GM18511 (cell line): ENCODE measurements at regions not wholly inside any gene's neighbourhood (a gene's known extent, or its start where the extent isn't known, plus 50 kb on each side); places are given as distances from the start of the nearest gene placed in this dataset.
A peak's percentile ranks its signal among the peaks of the same experiment; 100 is the strongest.
"Not testable (repeated sequence)": the region's sequence is repeated elsewhere in the genome, so short reads cannot be mapped to it uniquely, and the experiment has no call there.

Source experiments
- ATAC-seq: cut with Tn5 transposase; IDR thresholded peaks from one replicate; pipeline ENCODE4 v1.9.1; 2021; ENCODE audit warnings: mild to moderate bottlenecking, moderate library complexity; ENCODE audit not compliant: unreplicated experiment

- ATAC-seq = no peak
Observed at GRCh38 chr12:87021400-87021799, 765.2 kb upstream of the MGAT4C start.

GRCh38 chr12:87020071-87020470 is 763.9 kb upstream of the MGAT4C start:
- no peak for ATAC-seq

- ATAC-seq = no peak
Observed at GRCh38 chr12:87015352-87015751, 759.2 kb upstream of the MGAT4C start.

- no peak for ATAC-seq
Observed at GRCh38 chr12:87008785-87009384, 752.7 kb upstream of the MGAT4C start.

GRCh38 chr12:87001102-87001501 is 744.9 kb upstream of the MGAT4C start:
- peak; percentile 63 for ATAC-seq

- ATAC-seq = no peak
Observed at GRCh38 chr12:86985298-86985697, 729.1 kb upstream of the MGAT4C start.

- not testable (repeated sequence) for ATAC-seq
Observed at GRCh38 chr12:86970595-86970994, 714.4 kb upstream of the MGAT4C start.

GRCh38 chr12:86959766-86960458 is 703.7 kb upstream of the MGAT4C start:
- no peak for ATAC-seq

- no peak for ATAC-seq
Observed at GRCh38 chr12:86950444-86950843, 694.3 kb upstream of the MGAT4C start.

- no peak for ATAC-seq
Observed at GRCh38 chr12:86950043-86950442, 693.9 kb upstream of the MGAT4C start.

- no peak for ATAC-seq
Observed at GRCh38 chr12:86948851-86949250, 692.7 kb upstream of the MGAT4C start.

- ATAC-seq = no peak
Observed at GRCh38 chr12:86945685-86946196, 689.5 kb upstream of the MGAT4C start.

- not testable (repeated sequence) for ATAC-seq
Observed at GRCh38 chr12:86944197-86944819, 688.1 kb upstream of the MGAT4C start.

GRCh38 chr12:86931714-86932113 is 675.5 kb upstream of the MGAT4C start:
- no peak for ATAC-seq

- no peak for ATAC-seq
Observed at GRCh38 chr12:86929962-86930361, 673.8 kb upstream of the MGAT4C start.

- no peak for ATAC-seq
Observed at GRCh38 chr12:86917121-86917520, 660.9 kb upstream of the MGAT4C start.

GRCh38 chr12:86914721-86915120 is 658.5 kb upstream of the MGAT4C start:
- ATAC-seq = no peak

GRCh38 chr12:86911973-86912372 is 655.8 kb upstream of the MGAT4C start:
- ATAC-seq = no peak

- ATAC-seq = no peak
Observed at GRCh38 chr12:86903159-86903558, 647.0 kb upstream of the MGAT4C start.

- ATAC-seq = no peak
Observed at GRCh38 chr12:86860776-86861175, 604.6 kb upstream of the MGAT4C start.

- no peak for ATAC-seq
Observed at GRCh38 chr12:86852451-86852850, 596.3 kb upstream of the MGAT4C start.

- ATAC-seq = no peak
Observed at GRCh38 chr12:86838711-86839110, 582.5 kb upstream of the MGAT4C start.
